Fibroblast of peridontal ligament (primary cell): ENCODE measurements at regions not wholly inside any gene's neighbourhood (a gene's known extent, or its start where the extent isn't known, plus 50 kb on each side); places are given as distances from the start of the nearest gene placed in this dataset.
A peak's percentile ranks its signal among the peaks of the same experiment; 100 is the strongest.

Source experiments
- DNase-seq: peaks from one replicate; pipeline ENCODE4 v3.0.0-alpha.2; 2010; ENCODE audit errors: extremely low read depth

GRCh38 chr5:159854916-159855315 is 61.4 kb upstream of the ADRA1B start:
- DNase-seq = peak; percentile 24

GRCh38 chr5:159855476-159856191 is 60.6 kb upstream of the ADRA1B start:
- no peak for DNase-seq

- DNase-seq = peak; percentile 55
Observed at GRCh38 chr5:159858871-159859270, 57.4 kb upstream of the ADRA1B start.

GRCh38 chr5:159861086-159861485 is 55.2 kb upstream of the ADRA1B start:
- DNase-seq = no peak

GRCh38 chr5:159864885-159865691 is 51.2 kb upstream of the ADRA1B start:
- peak; percentile 67 for DNase-seq

GRCh38 chr5:159866093-159866492 is 50.2 kb upstream of the ADRA1B start:
- DNase-seq = no peak
